ENCODE measurements at regions not wholly inside any gene's neighbourhood (a gene's known extent, or its start where the extent isn't known, plus 50 kb on each side); places are given as distances from the start of the nearest gene placed in this dataset.

DNA sequence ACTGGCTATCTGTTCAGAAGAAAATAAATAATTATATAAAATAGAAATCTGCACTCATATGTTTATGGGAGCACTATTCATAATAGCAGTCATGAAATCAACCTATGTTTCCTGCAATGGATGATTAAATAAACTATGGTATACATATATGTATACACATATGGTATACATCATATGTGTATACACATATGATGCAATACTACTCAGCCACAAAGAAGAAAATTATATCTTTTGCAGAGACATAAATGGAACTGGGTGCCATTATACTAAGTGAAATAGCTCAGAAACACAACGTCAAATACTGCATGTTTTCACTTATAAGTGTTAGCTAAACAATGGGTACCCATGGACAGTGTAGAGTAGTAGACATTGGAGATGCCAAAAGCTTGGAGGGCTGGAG, 381.2 kb upstream of the LRFN5 start:
- TF ChIP-seq, protein P1, sequence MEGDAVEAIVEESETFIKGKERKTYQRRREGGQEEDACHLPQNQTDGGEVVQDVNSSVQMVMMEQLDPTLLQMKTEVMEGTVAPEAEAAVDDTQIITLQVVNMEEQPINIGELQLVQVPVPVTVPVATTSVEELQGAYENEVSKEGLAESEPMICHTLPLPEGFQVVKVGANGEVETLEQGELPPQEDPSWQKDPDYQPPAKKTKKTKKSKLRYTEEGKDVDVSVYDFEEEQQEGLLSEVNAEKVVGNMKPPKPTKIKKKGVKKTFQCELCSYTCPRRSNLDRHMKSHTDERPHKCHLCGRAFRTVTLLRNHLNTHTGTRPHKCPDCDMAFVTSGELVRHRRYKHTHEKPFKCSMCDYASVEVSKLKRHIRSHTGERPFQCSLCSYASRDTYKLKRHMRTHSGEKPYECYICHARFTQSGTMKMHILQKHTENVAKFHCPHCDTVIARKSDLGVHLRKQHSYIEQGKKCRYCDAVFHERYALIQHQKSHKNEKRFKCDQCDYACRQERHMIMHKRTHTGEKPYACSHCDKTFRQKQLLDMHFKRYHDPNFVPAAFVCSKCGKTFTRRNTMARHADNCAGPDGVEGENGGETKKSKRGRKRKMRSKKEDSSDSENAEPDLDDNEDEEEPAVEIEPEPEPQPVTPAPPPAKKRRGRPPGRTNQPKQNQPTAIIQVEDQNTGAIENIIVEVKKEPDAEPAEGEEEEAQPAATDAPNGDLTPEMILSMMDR (IDR thresholded peaks at IDR 0.05): no peak
- no peak for TF ChIP-seq POLR2AphosphoS5 (IDR thresholded peaks at IDR 0.05; ENCODE audit: low read depth, low read length)
- no peak for TF ChIP-seq SIN3A (IDR thresholded peaks at IDR 0.05; ENCODE audit: borderline replicate concordance, insufficient read depth, low read depth, low read length)

All from Panc1 (cell line).